Activated CD8-positive, alpha-beta T cell treated with anti-CD3 and anti-CD28 coated beads for 36 hours (primary cell): ENCODE measurements at regions not wholly inside any gene's neighbourhood (a gene's known extent, or its start where the extent isn't known, plus 50 kb on each side); places are given as distances from the start of the nearest gene placed in this dataset.

Experiments used
- ATAC-seq: fragments of 200-7000 bp; cut with Tn5 transposase; one replicate; pipeline ENCODE4 v1.10.0; 2021; ENCODE audit warnings: mild to moderate bottlenecking, moderate library complexity
- CTCF ChIA-PET: fragments of 350-600 bp; sonication (Branson Sonifier 250); formaldehyde crosslinking; loops from one replicate; lab custom pipeline; 2021; ENCODE audit warnings: antibody characterized with exemption; lab: Charles Lee
- POLR2A ChIA-PET: fragments of 350-600 bp; sonication (Branson Sonifier 250); formaldehyde crosslinking; loops from one replicate; lab custom pipeline; 2021; ENCODE audit warnings: antibody characterized with exemption; lab: Charles Lee
- DNase-seq: peaks from one replicate; pipeline ENCODE4 v3.0.0-alpha.2; 2020
- H3K27ac Mint-ChIP-seq: one replicate; pipeline ENCODE4 v1.8.0; 2021; ENCODE audit warnings: mild to moderate bottlenecking, mixed read lengths
- H3K27me3 Mint-ChIP-seq: one replicate; pipeline ENCODE4 v1.8.0; 2021; ENCODE audit warnings: mixed read lengths
- H3K36me3 Mint-ChIP-seq: one replicate; pipeline ENCODE4 v1.8.0; 2021; ENCODE audit warnings: low read depth, mixed read lengths
- H3K4me1 Mint-ChIP-seq: one replicate; pipeline ENCODE4 v1.8.0; 2021; ENCODE audit warnings: low read depth, mixed read lengths
- H3K4me3 Mint-ChIP-seq: one replicate; pipeline ENCODE4 v1.8.0; 2021; ENCODE audit warnings: mild to moderate bottlenecking, moderate library complexity, mixed read lengths
- H3K9me3 Mint-ChIP-seq: one replicate; pipeline ENCODE4 v1.8.0; 2021; ENCODE audit warnings: mixed read lengths
- intact Hi-C: fragments of 100-400 bp; cut with micrococcal nuclease; formaldehyde crosslinking; loops from one replicate; pipeline ENCODE4 v1.10.0; 2022
- TF ChIP-seq, protein P1 (sequence below): fragments of 200-600 bp; IDR thresholded peaks from one replicate; pipeline ENCODE4 v1.8.0; 2022; ENCODE audit warnings: antibody characterized with exemption, mild to moderate bottlenecking

DNA sequence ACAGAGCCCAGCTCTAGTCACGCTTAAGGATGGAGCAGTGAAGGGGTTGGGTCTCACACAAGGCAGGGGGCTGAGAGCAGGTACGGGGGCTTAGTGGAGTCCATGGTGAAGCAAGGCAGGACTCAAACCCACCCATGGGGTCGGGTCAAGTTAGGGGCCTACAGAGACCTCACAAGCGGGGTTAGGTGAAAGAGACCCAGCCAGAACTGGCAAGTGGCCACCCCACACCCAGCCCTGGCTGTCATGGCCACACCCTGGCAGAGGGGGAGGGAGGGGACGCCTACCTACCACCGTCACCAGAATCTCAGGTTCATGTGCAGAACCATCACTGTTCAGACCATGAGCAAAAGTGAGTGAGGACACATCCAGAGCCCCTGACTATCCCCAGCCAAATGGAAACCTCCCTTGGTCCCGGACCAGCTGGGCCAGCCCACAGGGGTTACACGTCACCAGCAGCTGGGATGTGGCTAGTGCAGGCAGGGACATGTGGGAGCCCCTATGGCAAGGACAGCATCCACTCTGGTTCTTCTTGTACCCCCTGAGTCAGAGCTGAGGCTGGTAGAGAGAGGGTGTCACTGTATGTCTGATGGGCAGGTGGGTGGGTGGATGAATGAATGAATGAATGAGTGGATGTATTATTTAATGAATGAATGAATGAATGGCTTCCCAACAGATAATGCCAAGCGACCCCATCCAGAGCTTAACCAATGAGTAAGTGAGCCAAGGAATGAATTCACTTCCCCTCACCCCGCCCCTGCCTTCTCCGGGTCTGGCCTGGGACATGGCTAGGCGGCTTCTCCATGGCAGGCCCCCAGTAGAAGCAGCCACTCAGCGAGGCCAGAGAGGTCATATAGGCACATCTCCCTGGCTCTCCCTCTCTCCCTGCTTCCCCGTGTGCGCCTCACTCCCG is 681.6 kb downstream of the TBC1D22A start:
- ATAC-seq (no peak), DNase-seq (no peak)
- CTCF ChIA-PET: no interaction called here
- no peak overlapping the region for H3K27ac Mint-ChIP-seq
- peaks cover 12% of the 10 kb centered on the region for H3K9me3 Mint-ChIP-seq
- no peaks in the 10 kb centered on the region for H3K36me3 Mint-ChIP-seq
- TF ChIP-seq, protein P1, sequence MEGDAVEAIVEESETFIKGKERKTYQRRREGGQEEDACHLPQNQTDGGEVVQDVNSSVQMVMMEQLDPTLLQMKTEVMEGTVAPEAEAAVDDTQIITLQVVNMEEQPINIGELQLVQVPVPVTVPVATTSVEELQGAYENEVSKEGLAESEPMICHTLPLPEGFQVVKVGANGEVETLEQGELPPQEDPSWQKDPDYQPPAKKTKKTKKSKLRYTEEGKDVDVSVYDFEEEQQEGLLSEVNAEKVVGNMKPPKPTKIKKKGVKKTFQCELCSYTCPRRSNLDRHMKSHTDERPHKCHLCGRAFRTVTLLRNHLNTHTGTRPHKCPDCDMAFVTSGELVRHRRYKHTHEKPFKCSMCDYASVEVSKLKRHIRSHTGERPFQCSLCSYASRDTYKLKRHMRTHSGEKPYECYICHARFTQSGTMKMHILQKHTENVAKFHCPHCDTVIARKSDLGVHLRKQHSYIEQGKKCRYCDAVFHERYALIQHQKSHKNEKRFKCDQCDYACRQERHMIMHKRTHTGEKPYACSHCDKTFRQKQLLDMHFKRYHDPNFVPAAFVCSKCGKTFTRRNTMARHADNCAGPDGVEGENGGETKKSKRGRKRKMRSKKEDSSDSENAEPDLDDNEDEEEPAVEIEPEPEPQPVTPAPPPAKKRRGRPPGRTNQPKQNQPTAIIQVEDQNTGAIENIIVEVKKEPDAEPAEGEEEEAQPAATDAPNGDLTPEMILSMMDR: no peak
- intact Hi-C loops: no loop called here
- POLR2A ChIA-PET: no interaction called here
- H3K27me3 Mint-ChIP-seq: peaks cover 7% of the 10 kb centered on the region
- H3K4me1 Mint-ChIP-seq: no peaks in the 10 kb centered on the region
- H3K4me3 Mint-ChIP-seq: no peak overlapping the region

DNA sequence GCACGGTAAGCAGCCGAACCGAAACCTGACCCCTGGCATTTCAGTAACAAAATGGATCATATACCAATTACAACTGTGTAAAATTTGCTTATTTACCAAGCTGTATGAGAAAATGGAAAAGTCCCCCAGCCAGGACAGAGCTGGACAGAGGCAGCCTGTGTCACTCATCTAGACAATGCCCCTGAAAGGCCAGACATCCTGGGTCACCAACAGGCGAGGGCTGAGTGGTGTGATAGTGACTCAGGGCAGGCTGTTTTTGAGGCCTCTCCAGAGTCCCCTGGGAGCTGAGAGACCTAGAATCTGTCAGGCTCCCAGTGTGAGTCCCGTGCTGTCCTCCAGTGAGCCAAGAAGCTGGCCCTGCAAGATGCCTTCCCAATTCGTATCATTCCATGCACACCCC is 680.4 kb downstream of the TBC1D22A start:
- Mint-ChIP-seq H3K27me3 (peaks cover 9% of the 10 kb centered on the region), H3K27ac (no peak overlapping the region), H3K4me1 (no peaks in the 10 kb centered on the region), H3K9me3 (peaks cover 12% of the 10 kb centered on the region), H3K36me3 (no peaks in the 10 kb centered on the region), H3K4me3 (no peak overlapping the region)
- POLR2A ChIA-PET: no interaction called here
- no peak for DNase-seq
- CTCF ChIA-PET: no interaction called here
- intact Hi-C loops: no loop called here
- TF ChIP-seq, protein P1: no peak
- ATAC-seq: no peak

DNA sequence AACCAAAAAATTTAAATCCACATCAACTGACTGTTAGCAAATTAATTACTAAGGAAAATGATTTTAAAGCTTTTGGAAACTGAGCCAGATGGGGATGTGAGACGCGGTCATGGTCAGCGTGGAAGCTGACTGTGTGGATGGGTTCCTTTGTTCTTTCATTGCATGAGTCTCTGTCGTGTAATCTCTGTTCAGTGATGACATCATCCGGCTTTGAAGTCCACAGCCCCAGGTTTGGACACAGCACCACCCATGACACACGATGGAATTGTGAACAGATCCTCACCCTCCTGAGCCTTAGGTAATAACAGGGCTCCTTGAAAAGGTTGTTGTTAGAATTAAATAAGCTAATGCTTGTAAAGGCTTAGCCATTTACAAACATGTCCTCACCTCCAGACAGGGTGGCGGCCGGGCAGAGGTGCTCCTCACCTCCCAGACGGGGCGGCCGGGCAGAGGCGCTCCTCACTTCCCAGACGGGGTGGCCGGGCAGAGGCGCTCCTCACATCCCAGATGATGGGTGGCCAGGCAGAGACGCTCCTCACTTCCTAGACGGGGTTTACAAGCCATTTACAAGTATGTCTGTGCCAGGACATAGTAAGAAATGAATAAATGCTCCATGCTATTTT is 677.3 kb downstream of the TBC1D22A start:
- CTCF ChIA-PET: no interaction called here
- no peak for DNase-seq
- H3K36me3 Mint-ChIP-seq: no peaks in the 10 kb centered on the region
- ATAC-seq: no peak
- no peaks in the 10 kb centered on the region for H3K4me1 Mint-ChIP-seq
- POLR2A ChIA-PET: no interaction called here
- H3K9me3 Mint-ChIP-seq: peaks cover 14% of the 10 kb centered on the region
- TF ChIP-seq, protein P1: no peak
- no peak overlapping the region for H3K4me3 Mint-ChIP-seq
- intact Hi-C loops: no loop called here
- H3K27ac Mint-ChIP-seq: no peak overlapping the region
- peaks cover 6% of the 10 kb centered on the region for H3K27me3 Mint-ChIP-seq

DNA sequence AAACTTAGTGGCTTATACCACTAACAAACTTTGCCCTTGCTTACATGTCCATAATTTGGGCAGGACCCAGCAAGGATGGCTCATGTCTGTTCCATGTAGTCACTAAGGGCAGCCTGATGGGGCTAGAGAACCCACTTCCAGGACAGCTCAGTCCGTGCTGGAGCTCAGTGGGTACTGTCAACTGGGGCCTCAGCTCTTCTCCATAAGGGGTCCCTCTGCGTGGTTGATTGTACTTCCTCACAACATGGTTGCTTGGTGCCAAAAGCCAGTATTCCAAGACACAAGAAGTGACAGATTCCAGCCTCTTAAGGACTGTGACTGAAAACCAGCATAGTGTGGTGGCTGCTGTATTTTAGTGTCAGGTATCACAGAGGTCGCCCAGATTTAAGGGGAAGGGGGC is 675.2 kb downstream of the TBC1D22A start:
- Mint-ChIP-seq H3K27ac (no peak overlapping the region), H3K9me3 (peaks cover 12% of the 10 kb centered on the region), H3K36me3 (no peaks in the 10 kb centered on the region), H3K27me3 (peaks cover 6% of the 10 kb centered on the region), H3K4me3 (no peak overlapping the region), H3K4me1 (no peaks in the 10 kb centered on the region)
- ATAC-seq: no peak
- TF ChIP-seq, protein P1: no peak
- CTCF ChIA-PET: no interaction called here
- no peak for DNase-seq
- intact Hi-C loops: no loop called here
- POLR2A ChIA-PET: no interaction called here

DNA sequence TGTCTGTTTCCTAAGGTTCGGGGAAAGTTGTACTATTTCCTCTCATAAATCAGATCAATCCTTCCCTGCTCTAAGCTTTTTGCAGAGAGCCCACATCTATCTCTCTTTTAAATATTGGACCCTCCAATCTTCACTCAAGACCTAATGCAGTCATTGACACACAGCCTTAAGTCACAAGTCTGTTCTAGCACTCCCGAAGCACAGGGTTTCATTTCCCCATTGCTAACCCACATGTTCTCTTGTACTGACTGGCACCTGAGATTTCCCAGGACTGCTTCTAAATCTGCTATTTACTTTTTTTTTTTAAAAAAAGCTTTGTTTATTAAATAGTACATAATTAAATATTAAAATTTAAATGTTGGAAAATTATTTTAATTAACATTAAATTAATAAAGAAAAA is 674.7 kb downstream of the TBC1D22A start:
- TF ChIP-seq, protein P1: no peak
- CTCF ChIA-PET: no interaction called here
- peaks cover 3% of the 10 kb centered on the region for H3K27me3 Mint-ChIP-seq
- H3K9me3 Mint-ChIP-seq: peaks cover 8% of the 10 kb centered on the region
- POLR2A ChIA-PET: no interaction called here
- no peaks in the 10 kb centered on the region for H3K4me1 Mint-ChIP-seq
- intact Hi-C loops: no loop called here
- ATAC-seq: no peak
- no peak overlapping the region for H3K27ac Mint-ChIP-seq
- H3K36me3 Mint-ChIP-seq: no peaks in the 10 kb centered on the region
- no peak for DNase-seq
- no peak overlapping the region for H3K4me3 Mint-ChIP-seq
